ENCODE measurements at regions not wholly inside any gene's neighbourhood (a gene's known extent, or its start where the extent isn't known, plus 50 kb on each side); places are given as distances from the start of the nearest gene placed in this dataset.

GRCh38 chr18:22015156-22015555 is 154.2 kb upstream of the GATA6 start:
- H3K27ac ChIP-seq (replicated peaks): no peak overlapping the region
- TF ChIP-seq GABPA (IDR thresholded peaks at IDR 0.05; ENCODE audit: low read depth) (no peak), SPI1 (IDR thresholded peaks at IDR 0.05; ENCODE audit: borderline replicate concordance, low read depth) (no peak), POLR2AphosphoS5 (IDR thresholded peaks at IDR 0.05; ENCODE audit: low read depth) (no peak), REST (IDR thresholded peaks at IDR 0.05; ENCODE audit: insufficient replicate concordance, low read depth) (no peak), CTCF (IDR thresholded peaks at IDR 0.05; ENCODE audit: insufficient read depth, low read length) (no peak)
- H3K27me3 ChIP-seq (ENCODE audit: insufficient read depth, poor library complexity, severe bottlenecking): no peaks in the 10 kb centered on the region
- H3K4me3 ChIP-seq (replicated peaks; ENCODE audit: insufficient read depth, low read length): no peak overlapping the region
- no peak for DNase-seq (ENCODE audit: low read depth in 1 of 2, low spot score in 1 of 2)

- no peaks in the 10 kb centered on the region for H3K27me3 ChIP-seq (ENCODE audit: insufficient read depth, poor library complexity, severe bottlenecking)
- TF ChIP-seq SPI1 (IDR thresholded peaks at IDR 0.05; ENCODE audit: borderline replicate concordance, low read depth): peak; percentile 76
- TF ChIP-seq POLR2AphosphoS5 (IDR thresholded peaks at IDR 0.05; ENCODE audit: low read depth): no peak
- peak in 1 of 2 experiments; percentile 60 for DNase-seq (ENCODE audit: low read depth in 1 of 2, low spot score in 1 of 2)
- no peak overlapping the region for H3K4me3 ChIP-seq (replicated peaks; ENCODE audit: insufficient read depth, low read length)
- no peak overlapping the region for H3K27ac ChIP-seq (replicated peaks)
Measured at GRCh38 chr18:22018366-22018765, 151.0 kb upstream of the GATA6 start.

GRCh38 chr18:22019193-22019592 is 150.2 kb upstream of the GATA6 start:
- H3K4me3 ChIP-seq (replicated peaks; ENCODE audit: insufficient read depth, low read length): no peak overlapping the region
- no peak overlapping the region for H3K27ac ChIP-seq (replicated peaks)
- DNase-seq (ENCODE audit: low read depth in 1 of 2, low spot score in 1 of 2): no peak
- no peaks in the 10 kb centered on the region for H3K27me3 ChIP-seq (ENCODE audit: insufficient read depth, poor library complexity, severe bottlenecking)
- TF ChIP-seq SPI1 (IDR thresholded peaks at IDR 0.05; ENCODE audit: borderline replicate concordance, low read depth) (no peak), CTCF (IDR thresholded peaks at IDR 0.05; ENCODE audit: insufficient read depth, low read length) (no peak), POLR2AphosphoS5 (IDR thresholded peaks at IDR 0.05; ENCODE audit: low read depth) (no peak)

GRCh38 chr18:22020127-22020866 is 149.1 kb upstream of the GATA6 start:
- TF ChIP-seq REST (IDR thresholded peaks at IDR 0.05; ENCODE audit: insufficient replicate concordance, low read depth): no peak
- no peak for TF ChIP-seq CTCF (IDR thresholded peaks at IDR 0.05; ENCODE audit: insufficient read depth, low read length)
- no peak for TF ChIP-seq POLR2AphosphoS5 (IDR thresholded peaks at IDR 0.05; ENCODE audit: low read depth)
- TF ChIP-seq SPI1 (IDR thresholded peaks at IDR 0.05; ENCODE audit: borderline replicate concordance, low read depth): no peak
- no peak for TF ChIP-seq GABPA (IDR thresholded peaks at IDR 0.05; ENCODE audit: low read depth)
- H3K27me3 ChIP-seq (ENCODE audit: insufficient read depth, poor library complexity, severe bottlenecking): no peaks in the 10 kb centered on the region
- no peak overlapping the region for H3K27ac ChIP-seq (replicated peaks)
- DNase-seq (ENCODE audit: low read depth in 1 of 2, low spot score in 1 of 2): no peak
- H3K4me3 ChIP-seq (replicated peaks; ENCODE audit: insufficient read depth, low read length): no peak overlapping the region

Measured in HL-60 (cell line).